GM13976 (cell line): ENCODE measurements at regions not wholly inside any gene's neighbourhood (a gene's known extent, or its start where the extent isn't known, plus 50 kb on each side); places are given as distances from the start of the nearest gene placed in this dataset.

Experiments
- DNase-seq: peaks from one replicate; pipeline ENCODE4 v3.0.0; 2012; ENCODE audit warnings: low spot score
- in situ Hi-C: fragments of 300-500 bp; cut with MboI; formaldehyde crosslinking; loops from one replicate; pipeline ENCODE4 v1.12.0; 2022; ENCODE audit warnings: low sequenced_read_pairs, mixed read lengths, inconsistent platforms; ENCODE audit not compliant: unreplicated experiment
- TF ChIP-seq, protein P1 (sequence below): IDR thresholded peaks from 2 replicates; pipeline ENCODE4 v1.5.1; 2012; ENCODE audit warnings: borderline replicate concordance, mild to moderate bottlenecking; ENCODE audit not compliant: insufficient read depth; ENCODE audit errors: extremely low read depth, missing control alignments, control extremely low read depth

DNA sequence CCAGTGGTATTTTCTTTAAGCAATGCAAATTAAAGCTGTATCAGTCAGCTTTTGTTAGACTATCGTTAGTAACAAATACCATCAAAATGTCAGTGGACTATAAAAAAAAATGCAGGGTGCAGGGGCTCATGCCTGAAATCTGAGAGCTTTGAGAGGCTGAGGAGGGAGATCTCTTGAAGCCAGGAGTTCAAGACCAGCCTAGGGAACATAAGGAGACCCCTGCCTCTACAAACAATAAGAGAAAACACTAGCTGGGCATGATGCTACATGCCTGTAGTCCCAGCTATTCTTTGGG lies 253.7 kb downstream of the MYCN start:
- TF ChIP-seq, protein P1, sequence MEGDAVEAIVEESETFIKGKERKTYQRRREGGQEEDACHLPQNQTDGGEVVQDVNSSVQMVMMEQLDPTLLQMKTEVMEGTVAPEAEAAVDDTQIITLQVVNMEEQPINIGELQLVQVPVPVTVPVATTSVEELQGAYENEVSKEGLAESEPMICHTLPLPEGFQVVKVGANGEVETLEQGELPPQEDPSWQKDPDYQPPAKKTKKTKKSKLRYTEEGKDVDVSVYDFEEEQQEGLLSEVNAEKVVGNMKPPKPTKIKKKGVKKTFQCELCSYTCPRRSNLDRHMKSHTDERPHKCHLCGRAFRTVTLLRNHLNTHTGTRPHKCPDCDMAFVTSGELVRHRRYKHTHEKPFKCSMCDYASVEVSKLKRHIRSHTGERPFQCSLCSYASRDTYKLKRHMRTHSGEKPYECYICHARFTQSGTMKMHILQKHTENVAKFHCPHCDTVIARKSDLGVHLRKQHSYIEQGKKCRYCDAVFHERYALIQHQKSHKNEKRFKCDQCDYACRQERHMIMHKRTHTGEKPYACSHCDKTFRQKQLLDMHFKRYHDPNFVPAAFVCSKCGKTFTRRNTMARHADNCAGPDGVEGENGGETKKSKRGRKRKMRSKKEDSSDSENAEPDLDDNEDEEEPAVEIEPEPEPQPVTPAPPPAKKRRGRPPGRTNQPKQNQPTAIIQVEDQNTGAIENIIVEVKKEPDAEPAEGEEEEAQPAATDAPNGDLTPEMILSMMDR = no peak
- DNase-seq = no peak
- in situ Hi-C loops = no loop called here

DNA sequence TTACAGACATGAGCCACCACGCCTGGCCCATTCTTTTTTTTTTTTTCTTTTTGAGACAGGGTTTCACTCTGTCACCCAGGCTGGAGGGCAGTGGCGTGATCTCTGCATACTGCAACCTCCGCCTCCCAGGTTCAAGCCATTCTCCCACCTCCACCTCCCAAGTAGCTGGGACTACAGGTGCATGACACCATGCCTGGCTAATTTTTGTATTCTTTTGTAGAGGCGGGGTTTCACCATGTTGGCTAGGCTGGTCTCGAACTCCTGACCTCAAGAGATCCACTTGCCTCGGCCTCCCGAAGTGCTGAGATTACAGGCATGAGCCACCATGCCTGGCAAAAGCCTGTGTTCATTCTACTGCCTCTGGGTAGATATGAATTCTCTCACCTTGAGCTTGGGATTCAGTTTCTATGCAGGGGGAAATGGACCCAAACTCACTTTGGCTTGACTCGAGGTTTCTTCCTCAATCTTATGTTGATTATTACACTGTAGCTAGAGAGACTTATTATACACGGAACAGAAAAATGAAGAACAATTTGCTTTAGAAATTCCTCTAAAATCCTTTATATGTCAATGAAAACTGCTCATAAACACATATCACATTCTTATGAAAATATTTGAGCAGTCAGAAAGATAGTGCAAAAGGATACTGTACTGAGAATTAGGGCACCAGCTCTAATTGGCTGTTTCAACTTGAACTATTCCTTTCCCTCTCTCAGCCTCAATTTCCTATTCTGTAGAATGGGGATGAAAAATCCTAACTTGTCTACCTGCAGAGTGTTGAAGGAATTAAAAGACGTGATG lies 252.3 kb downstream of the MYCN start:
- TF ChIP-seq, protein P1 = no peak
- no peak for DNase-seq
- in situ Hi-C loops = no loop called here

DNA sequence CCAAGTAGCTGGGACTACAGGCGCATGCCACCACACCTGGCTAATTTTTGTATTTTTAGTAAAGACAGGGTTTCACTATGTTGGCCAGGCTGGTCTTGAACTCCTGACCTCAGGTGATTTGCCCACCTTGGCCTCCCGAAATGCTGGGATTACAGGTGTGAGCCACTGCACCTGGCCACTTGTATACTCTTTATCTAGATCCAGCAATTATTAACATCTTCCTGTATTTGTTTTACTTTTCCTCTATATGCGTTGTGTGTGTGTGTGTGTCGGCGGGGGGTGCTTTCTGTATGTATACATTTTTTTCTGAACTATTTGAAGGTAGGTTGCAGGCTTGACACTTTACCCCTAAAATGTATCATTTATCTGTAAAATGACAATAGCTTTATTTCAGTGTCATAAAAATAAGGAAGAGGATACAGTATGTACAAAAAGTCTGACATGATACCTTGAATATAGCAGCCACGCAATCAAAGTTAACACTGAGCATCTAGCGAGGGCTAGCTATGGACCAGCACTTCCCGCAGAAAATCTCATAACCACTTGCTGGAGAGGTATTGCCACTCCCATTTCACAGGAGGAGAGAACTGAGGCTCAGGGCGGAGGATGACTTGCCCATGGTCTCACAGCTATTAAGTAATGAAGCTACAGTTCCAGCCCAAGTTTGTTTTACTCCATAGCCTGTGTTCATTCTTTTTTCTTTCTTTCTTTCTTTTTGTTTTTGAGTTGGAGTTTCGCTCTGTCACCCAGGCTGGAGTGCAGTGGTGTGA lies 251.3 kb downstream of the MYCN start:
- TF ChIP-seq, protein P1 = no peak
- no peak for DNase-seq
- in situ Hi-C loops = no loop called here

DNA sequence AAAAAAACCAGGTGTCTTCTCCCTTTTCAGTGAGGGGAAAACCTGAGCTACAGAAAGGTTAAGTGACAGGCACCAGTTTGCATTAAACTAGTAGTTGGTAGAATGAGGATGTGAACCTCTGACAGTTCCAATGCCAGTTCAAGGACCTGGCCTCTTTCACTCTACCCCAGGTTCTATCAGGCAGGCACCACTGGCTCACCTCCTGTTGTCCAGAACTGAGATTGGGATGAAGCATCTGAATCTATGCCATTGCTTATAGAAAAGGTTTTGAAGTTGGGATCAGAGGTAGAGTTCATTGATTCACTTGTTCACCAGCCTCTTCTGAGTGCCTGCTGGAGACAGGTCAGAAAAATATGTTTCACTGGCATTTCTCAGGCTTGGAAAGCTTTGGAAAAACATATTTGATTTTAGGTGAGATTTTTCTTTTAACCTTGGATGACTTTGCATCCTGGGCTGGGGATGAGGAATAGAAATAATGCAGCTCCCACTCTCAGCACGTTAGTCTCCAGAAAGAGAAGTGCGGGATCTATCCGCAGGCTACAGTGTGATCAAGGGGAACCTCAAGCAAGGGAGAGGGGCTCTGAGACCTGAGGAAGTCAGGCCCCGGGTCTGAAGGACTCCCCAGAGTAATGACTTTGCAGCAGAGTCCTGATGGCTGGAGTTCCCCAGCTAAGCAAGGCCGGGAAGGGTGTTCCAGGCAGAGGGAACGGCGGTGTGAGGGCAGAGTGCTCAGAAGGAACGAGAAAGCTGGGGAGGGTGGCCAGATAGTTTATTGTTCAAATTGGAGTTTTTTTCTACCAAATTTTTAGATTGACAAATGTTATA lies 250.3 kb downstream of the MYCN start:
- no peak for DNase-seq
- in situ Hi-C loops = no loop called here
- TF ChIP-seq, protein P1 = no peak

DNA sequence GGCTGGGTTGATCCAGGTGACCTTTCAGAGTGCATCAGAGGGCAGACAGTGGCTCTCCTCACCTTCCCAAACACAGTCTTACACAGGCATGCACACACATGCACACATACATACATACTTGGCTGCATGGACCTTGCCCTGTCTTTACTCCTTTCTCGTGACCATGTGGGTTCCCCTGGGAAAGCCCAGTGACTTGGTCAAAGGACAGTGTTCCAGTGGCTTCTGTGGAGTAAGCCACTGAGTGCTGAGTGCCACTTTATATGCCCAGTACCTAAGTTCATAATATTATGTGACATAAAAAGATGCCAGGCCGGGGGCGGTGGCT lies 249.4 kb downstream of the MYCN start:
- in situ Hi-C loops = no loop called here
- no peak for DNase-seq
- TF ChIP-seq, protein P1 = no peak

DNA sequence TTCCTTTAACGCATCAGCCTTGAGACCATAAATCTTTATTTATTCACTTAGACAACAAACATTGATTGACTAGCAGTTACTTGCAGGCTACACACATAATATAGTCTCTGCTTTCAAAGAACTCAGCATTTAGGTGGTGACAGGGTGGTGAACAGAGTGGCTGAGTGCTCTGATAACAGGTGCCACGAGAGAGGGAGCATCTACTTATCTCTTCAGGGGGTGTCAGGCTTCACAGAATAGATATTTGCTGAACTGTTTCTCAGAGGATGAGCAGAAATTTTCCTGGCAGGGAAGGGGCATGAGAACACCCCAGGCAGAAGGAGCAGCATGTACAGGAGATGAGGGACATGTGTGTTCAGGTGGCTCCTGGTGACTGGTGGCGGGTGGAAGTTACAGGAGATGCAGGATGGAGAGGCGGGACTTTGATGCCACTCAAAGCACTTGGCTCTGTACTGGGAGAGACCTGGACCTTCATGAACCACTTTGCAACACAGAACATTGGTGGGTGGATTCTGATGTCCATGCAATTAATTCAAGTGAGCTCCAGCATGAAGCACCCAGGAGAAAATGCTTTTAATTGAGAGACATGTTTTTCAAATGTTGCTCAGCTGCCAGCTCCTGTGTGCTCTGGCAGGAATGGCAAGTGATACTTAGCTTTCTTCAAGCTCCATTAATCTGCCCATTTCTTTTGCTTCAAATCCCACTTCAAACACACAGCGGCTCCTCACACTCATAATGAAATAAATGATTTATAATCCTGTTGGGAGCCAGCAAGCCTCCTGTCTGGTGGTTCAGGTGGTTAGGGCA lies 248.9 kb downstream of the MYCN start:
- TF ChIP-seq, protein P1 = no peak
- DNase-seq = no peak
- in situ Hi-C loops = no loop called here
